Activated T-helper 9 cell treated with anti-CD3 and anti-CD28 coated beads, Interleukin-2, amount 50 U/mL, for 16 hours (primary cell): ENCODE measurements at regions not wholly inside any gene's neighbourhood (a gene's known extent, or its start where the extent isn't known, plus 50 kb on each side); places are given as distances from the start of the nearest gene placed in this dataset.
"Not testable (repeated sequence)": the region's sequence is repeated elsewhere in the genome, so short reads cannot be mapped to it uniquely, and the experiment has no call there.

Experiments used
- DNase-seq: peaks from one replicate; pipeline ENCODE4 v3.0.0-alpha.2; 2020; ENCODE audit warnings: low read depth

- not testable (repeated sequence) for DNase-seq
These were observed 56.6 kb upstream of the ASNS start for GRCh38 chr7:97928844-97929243.

- DNase-seq = peak; percentile 60
These were observed 55.9 kb upstream of the ASNS start for GRCh38 chr7:97927790-97928748.
